HG02840 (cell line): ENCODE measurements at regions not wholly inside any gene's neighbourhood (a gene's known extent, or its start where the extent isn't known, plus 50 kb on each side); places are given as distances from the start of the nearest gene placed in this dataset.
"Not testable (repeated sequence)": the region's sequence is repeated elsewhere in the genome, so short reads cannot be mapped to it uniquely, and the experiment has no call there.

Experiments used
- ATAC-seq: cut with Tn5 transposase; IDR thresholded peaks from one replicate; pipeline ENCODE4 v1.9.1; 2021; ENCODE audit warnings: mild to moderate bottlenecking, moderate library complexity, moderate number of reproducible peaks; ENCODE audit not compliant: unreplicated experiment, low FRiP score

GRCh38 chr5:18742830-18743229 is 1108.6 kb downstream of the TAF11L14 start:
- ATAC-seq, result no peak

DNA sequence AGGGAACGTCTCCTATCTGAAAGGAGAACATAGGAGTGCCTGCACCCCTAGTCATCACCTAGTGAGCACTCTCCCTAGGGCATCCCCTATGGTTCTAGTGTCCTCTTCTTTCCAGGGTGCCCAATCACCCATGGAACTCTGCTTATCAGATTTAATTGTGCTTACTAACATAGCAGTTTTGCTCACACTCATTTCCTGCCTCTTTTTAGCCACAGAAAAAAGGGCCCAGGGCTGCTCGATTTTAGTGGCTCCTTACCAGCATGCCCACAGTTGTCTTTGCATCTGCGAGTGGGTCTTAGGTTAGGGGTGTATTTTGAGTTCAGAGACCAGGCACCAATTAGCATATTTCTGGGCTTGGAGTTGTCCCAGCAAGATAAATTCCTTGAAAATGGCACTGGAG is 1110.2 kb downstream of the TAF11L14 start:
- ATAC-seq, result no peak

DNA sequence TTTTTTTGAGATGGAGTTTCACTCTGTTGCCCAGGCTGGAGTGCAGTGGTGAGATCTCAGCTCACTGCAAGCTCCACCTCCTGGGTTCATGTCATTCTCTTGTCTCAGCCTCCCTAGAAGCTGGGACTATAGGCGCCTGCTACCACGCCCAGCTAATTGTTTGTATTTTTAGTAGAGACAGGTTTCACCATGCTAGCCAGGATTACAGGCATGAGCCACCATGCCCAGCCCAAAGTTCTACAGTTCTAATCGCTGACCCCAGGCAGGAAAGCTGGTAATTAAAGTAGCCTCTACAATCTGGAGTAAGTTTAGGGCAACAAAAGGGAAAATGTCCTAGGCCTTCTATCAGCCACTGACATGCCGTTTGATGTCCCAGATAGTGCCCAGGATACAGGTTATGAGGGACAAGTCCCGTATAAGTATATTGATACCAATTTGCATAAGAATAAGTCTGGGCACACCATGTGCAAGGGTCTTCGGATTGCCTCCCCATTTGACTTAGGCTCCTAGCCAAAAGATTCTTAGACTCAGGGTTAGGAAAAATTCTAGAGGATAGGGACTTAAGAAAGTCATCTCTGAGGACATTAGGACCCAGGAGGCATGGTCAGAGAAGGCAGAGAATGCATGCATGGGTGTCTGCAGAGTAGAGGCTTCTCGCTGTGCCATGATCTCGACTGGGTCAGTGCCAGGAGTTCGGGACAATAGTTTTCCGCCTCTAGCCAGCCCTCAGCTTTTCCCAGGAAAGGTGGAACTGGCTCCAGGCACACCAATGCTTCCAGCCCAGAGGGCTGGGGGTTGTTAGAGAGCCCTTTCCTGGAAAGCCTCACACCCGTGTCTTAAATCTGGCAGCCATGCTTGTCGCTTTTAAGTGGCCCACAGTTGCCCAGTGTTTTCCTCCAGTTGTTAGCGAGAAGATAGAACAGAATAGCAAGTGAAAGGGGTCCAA is 1111.1 kb downstream of the TAF11L14 start:
- ATAC-seq, result peak; percentile 29

DNA sequence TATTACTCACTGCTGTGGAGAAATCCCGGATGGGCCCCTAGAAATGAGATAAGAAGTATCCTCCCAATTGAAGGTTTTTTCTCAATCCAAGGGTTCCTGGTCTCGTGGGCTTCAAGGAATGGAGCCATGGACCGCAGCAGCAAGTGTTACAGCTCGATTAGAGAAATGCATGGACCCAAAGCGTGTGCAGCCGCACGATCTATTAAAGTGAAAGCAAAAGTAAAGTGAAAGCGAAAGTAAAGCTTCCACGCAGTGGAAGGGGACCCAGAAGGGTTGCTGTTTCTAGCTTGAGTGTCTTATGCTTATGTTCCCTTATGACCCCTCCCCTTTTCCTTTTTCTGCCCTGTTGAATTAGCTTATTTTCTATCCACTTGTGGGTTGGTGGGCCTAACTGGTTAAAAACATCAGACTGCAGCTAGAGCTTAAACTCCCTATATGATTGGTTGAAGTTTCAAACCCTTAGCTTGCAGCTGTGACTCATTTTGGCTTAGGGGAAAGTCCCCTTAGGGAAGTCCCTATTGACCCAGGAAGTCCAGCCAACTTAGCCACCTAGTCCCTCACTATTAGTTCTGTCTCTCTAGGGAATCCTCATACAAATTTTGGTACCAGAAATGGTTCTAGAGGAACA is 1111.8 kb downstream of the TAF11L14 start:
- peak; percentile 82 for ATAC-seq

GRCh38 chr5:18749763-18750162 is 1115.5 kb downstream of the TAF11L14 start:
- ATAC-seq, result peak; percentile 30

- ATAC-seq, result no peak
Measured at GRCh38 chr5:18752317-18752716, 1118.1 kb downstream of the TAF11L14 start.

DNA sequence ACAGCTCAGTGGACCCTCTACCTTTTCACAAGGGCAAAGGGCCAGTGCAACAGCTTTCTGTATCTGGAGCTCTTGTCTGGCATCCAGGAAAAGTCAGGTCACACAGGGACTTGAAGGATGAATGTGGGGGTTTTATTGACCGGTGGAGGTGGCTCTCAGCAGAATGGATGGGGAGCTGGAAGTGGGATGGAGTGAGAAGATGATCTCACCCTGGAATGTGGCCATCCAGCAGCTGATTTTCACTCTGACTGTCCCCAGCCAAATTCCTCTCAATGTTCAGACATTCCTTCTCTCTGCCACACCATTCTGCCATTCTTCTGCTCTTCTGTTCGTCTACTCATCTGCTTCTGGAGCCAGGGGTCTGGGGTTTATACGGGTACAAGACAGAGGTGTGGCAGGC is 1119.9 kb downstream of the TAF11L14 start:
- no peak for ATAC-seq

DNA sequence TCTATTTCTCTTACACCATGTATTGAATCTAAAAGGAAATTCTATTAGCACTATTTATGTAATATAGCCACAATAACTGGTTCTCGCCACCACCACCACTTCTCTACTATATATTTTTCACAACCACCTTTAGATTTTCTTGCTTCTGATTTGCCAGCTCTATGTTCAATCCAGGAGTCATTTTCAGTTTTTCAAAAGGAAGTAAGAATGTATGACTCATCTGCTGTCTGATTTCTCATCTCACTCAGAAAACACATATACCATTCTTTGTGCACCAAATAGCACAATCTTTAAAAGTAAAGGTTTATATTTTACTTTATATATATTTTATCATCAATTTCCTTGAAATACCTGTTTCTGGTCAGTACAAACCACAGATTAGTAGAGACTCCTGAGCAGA is 1127.5 kb downstream of the TAF11L14 start:
- ATAC-seq, result peak; percentile 65

DNA sequence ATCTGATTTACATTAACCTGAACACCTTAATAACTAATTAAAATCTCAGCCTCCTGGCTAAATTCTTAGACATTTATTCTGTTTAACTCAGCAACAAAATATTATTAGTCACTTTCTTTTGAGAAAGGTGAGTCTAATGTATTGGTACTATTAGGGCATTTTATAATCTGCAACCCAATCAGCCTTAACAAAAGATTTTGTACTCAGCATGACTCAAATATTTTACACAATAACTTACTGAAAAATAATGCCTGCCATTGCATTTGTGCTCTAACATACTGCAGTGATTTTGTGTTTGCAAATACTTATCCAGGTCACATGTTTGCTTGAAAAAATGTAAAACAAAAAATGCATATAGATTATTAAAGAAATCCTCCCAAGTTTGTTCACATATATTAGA is 1129.9 kb downstream of the TAF11L14 start:
- ATAC-seq, result no peak

- ATAC-seq, result no peak
Measured at GRCh38 chr5:18765304-18765703, 1131.0 kb downstream of the TAF11L14 start.

DNA sequence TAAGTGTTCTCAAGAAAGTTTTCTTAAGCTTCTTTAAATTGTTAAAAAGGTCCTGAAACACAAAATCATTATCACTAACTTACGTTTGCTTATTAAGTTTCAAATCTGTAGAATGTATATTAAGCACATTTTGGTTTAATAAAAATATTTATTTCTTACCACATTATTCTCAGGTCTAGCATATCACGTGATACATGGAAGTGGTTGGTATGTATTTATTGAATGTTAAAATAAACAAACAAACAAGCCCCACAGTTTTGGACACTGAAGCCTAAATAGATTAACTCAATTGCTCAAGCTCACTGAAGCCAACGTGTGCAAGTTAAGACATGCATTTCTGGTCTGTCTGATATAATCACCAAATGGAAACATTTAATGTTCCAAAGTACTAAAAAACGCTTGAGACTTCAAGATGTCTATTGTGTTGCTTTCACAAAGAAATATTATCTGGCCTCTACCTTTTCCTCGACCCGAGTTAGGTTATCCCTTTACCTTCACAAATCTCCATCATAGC is 1136.9 kb downstream of the TAF11L14 start:
- no peak for ATAC-seq

GRCh38 chr5:18772475-18772874 is 1138.2 kb downstream of the TAF11L14 start:
- no peak for ATAC-seq

GRCh38 chr5:18778225-18778624 is 1144.0 kb downstream of the TAF11L14 start:
- no peak for ATAC-seq

DNA sequence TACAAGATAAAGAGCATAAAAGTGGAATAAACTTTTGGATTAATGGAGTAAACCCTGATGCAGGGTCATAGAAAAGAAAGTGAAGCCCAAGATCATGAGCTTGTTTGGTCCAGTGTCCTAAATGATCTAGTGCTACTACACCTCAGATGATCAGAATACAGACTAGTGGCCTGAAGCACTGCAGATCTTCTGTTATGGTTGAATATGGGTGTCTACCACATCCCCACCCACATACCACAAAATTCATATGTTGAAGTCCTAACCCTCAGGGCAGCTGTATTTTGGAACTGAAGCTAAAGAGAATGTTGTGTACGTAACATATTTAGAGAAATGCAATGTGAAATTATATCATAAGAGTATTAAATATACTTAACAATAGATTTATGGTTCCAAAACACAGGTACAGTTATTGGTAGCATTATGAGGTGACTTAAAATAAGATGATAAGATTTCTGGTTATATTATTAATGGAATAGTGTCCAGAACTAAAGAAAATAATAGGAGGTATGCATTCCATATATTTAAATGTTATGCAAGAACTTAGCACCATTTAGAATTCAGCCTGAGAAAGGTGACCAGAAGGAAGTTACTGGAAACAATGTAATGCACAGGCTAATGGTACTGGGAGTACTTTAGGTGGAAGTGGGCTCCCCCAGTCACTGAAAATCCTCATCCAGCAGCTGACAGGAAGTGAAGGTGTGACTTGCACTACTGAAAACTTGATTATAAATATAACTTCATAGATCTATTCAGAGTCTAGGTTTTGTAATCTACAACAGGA is 1155.1 kb downstream of the TAF11L14 start:
- ATAC-seq, result no peak

- no peak for ATAC-seq
Measured at GRCh38 chr5:18792145-18792544, 1157.9 kb downstream of the TAF11L14 start.

DNA sequence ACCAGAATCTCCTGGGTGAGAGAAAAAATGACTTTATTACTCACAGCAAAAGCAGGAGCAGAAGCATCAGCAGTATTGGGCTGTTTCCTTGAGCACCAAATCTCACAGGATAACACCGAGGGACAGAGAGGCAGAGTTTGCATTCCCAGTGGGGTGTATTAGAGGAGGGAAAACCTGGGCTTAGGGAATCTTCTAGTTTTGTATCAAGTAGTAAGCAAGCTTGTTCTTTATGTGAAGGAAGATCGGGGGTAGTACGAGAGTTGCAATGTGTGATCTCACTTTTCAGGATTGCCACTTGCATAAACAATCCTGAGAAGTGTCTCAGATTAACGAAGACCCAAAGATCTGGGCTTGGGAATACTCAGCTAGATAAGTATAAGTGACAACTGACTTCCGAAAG is 1163.0 kb downstream of the TAF11L14 start:
- no peak for ATAC-seq

DNA sequence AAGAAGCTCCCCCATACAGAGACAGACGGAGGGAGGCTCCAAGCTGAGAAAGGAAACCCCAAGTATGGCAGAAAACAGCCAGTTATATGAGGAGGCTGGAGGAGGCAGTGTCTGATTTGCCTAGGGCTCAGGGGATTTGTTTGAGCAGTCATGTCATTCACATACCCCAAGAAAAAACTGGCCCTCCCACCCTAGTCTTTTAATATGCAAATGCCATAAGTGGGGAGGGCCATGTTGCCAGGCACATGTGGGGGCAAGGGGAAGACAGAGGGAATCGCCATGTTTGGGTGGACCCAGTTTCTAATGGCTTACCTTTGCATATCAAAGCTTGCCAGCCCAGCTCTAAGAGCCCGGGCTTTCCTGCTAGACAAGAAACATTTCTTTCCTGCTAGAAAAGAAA is 1163.8 kb downstream of the TAF11L14 start:
- no peak for ATAC-seq

GRCh38 chr5:18799482-18800128 is 1165.3 kb downstream of the TAF11L14 start:
- ATAC-seq, result no peak

DNA sequence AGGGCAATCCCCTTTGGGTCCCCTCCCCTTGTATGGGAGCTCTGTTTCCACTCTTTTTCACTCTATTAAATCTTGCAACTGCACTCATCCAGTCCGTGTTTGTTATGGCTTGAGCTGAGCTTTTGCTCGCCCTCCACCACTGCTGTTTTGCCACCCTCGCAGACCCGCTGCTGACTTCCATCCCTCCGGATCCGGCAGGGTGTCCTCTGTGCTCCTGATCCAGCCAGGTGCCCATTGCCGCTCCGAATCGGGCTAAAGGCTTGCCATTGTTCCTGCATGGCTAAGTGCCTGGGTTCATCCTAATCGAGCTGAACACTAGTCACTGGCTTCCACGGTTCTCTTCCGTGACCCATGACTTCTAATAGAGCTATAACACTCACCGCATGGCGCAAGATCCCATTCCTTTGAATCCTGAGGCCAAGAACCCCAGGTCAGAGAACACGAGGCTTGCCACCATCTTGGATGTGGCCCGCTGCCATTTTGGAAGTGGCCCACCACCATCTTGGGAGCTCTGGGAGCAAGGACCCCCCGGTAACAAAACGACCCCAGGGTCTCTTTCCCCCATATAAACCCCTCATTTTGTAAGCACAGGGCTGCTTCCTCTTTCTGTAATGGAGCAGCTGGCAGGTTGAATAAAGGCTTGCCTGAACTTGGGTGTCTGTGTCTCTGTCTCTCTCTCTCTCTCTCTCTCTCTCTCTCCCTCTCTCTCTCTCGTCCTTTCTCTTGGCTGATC is 1166.2 kb downstream of the TAF11L14 start:
- no peak for ATAC-seq

DNA sequence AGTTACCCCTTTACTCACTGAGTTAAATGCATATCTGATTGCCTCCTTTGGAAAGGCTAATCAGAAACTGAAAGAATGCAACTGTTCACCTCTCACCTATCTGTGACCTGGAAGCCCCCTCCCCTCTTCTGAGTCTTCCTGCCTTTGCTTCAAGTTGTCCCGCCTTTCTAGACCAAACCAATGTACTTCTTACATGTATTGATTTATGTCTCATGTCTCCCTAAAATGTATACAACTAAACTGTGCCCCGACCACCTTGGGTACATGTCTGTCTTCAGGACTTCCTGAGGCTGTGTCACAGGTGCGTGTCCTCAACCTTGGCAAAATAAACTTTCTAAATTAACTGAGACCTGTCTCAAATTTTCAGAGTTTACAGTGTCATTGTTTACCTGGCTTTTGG is 1167.2 kb downstream of the TAF11L14 start:
- not testable (repeated sequence) for ATAC-seq
